ENCODE measurements at regions not wholly inside any gene's neighbourhood (a gene's known extent, or its start where the extent isn't known, plus 50 kb on each side); places are given as distances from the start of the nearest gene placed in this dataset.

GRCh38 chr15:87267798-87268197 is 988.7 kb downstream of the NTRK3 start:
- DNase-seq (ENCODE audit: low spot score) (no peak), ATAC-seq (no peak)
- Mint-ChIP-seq H3K4me1 (ENCODE audit: low read depth in 2 of 2) (no peaks in the 10 kb centered on the region), H3K27ac (no peak overlapping the region), H3K9me3 (peaks cover 11% of the 10 kb centered on the region), H3K4me3 (no peak overlapping the region), H3K27me3 (no peaks in the 10 kb centered on the region), H3K36me3 (peaks cover 9% of the 10 kb centered on the region)

GRCh38 chr15:87263871-87264270 is 992.7 kb downstream of the NTRK3 start:
- no peaks in the 10 kb centered on the region for H3K27me3 Mint-ChIP-seq
- H3K9me3 Mint-ChIP-seq = peaks cover 19% of the 10 kb centered on the region
- H3K4me1 Mint-ChIP-seq (ENCODE audit: low read depth in 2 of 2) = no peaks in the 10 kb centered on the region
- DNase-seq (ENCODE audit: low spot score) = no peak
- H3K4me3 Mint-ChIP-seq = no peak overlapping the region
- peaks cover 17% of the 10 kb centered on the region for H3K36me3 Mint-ChIP-seq
- ATAC-seq = no peak
- no peak overlapping the region for H3K27ac Mint-ChIP-seq

DNA sequence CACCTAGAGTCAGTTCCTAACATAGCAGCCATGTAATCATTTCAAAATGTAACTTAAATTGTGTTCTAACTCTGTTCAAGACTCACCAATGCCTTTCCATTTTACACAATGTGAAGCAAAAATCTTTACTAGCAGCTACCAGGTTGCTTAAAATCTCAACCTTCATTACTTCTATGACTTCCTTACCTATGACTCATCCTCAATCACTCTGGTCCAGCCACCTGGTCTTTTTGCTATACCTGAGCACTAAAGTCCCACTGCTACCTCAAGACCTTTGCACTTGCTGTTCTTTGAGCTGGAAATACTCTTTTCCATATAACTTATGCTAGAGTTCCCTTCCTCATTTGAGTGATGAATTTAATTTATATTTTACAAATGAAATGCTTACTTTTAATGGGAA is 993.2 kb downstream of the NTRK3 start:
- peaks cover 17% of the 10 kb centered on the region for H3K36me3 Mint-ChIP-seq
- H3K4me3 Mint-ChIP-seq = no peak overlapping the region
- no peaks in the 10 kb centered on the region for H3K27me3 Mint-ChIP-seq
- no peak overlapping the region for H3K27ac Mint-ChIP-seq
- no peaks in the 10 kb centered on the region for H3K4me1 Mint-ChIP-seq (ENCODE audit: low read depth in 2 of 2)
- DNase-seq (ENCODE audit: low spot score) (no peak), ATAC-seq (no peak)
- peaks cover 22% of the 10 kb centered on the region for H3K9me3 Mint-ChIP-seq

DNA sequence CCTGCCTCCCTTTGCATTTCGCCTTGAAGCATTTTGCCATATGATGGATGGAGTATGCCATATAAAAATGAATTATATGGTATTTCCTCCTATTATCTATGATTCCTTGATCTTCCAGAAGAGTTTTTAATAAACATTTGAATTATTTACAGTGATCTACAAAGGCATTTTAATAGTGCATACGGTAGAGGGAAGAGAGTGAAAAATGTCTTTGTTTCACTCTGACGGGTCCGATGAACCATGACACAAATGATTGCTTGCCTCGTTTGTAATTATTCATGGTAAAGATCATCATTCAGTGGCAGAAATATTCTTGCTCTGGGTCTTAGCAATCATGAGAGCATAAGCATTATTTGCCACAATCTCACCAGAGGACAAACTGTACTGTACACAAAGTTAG is 1010.9 kb downstream of the NTRK3 start:
- no peak overlapping the region for H3K27ac Mint-ChIP-seq
- no peaks in the 10 kb centered on the region for H3K27me3 Mint-ChIP-seq
- peaks cover 13% of the 10 kb centered on the region for H3K9me3 Mint-ChIP-seq
- no peak overlapping the region for H3K4me3 Mint-ChIP-seq
- no peaks in the 10 kb centered on the region for H3K36me3 Mint-ChIP-seq
- ATAC-seq = no peak
- DNase-seq (ENCODE audit: low spot score) = no peak
- no peaks in the 10 kb centered on the region for H3K4me1 Mint-ChIP-seq (ENCODE audit: low read depth in 2 of 2)

DNA sequence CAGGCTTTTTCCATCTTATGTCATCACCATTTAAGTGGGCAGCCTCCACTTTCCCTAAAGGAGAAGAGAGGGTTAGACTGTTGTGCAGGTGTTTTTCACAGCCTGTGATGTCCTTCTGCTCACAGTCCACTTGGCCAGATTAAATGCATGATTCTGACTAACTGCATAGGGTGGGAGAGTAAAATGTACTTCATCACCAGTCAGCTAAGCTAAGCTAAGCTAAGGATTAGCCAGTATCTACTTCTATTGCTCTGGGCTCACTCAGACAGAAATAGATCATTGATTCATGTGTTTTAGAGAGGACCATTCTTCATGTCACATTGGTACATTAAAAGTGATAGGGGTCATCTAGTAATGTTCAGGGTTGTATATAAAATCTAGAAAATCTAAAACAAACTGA is 1013.1 kb downstream of the NTRK3 start:
- no peak for DNase-seq (ENCODE audit: low spot score)
- no peaks in the 10 kb centered on the region for H3K4me1 Mint-ChIP-seq (ENCODE audit: low read depth in 2 of 2)
- H3K36me3 Mint-ChIP-seq = no peaks in the 10 kb centered on the region
- H3K4me3 Mint-ChIP-seq = no peak overlapping the region
- ATAC-seq = no peak
- no peak overlapping the region for H3K27ac Mint-ChIP-seq
- peaks cover 13% of the 10 kb centered on the region for H3K9me3 Mint-ChIP-seq
- no peaks in the 10 kb centered on the region for H3K27me3 Mint-ChIP-seq

GRCh38 chr15:87239582-87240230 is 1016.8 kb downstream of the NTRK3 start:
- DNase-seq (ENCODE audit: low spot score) (no peak), ATAC-seq (no peak)
- Mint-ChIP-seq H3K27ac (no peak overlapping the region), H3K9me3 (peaks cover 8% of the 10 kb centered on the region), H3K4me1 (ENCODE audit: low read depth in 2 of 2) (no peaks in the 10 kb centered on the region), H3K36me3 (no peaks in the 10 kb centered on the region), H3K4me3 (no peak overlapping the region), H3K27me3 (no peaks in the 10 kb centered on the region)

GRCh38 chr15:87238451-87239068 is 1018.0 kb downstream of the NTRK3 start:
- no peaks in the 10 kb centered on the region for H3K4me1 Mint-ChIP-seq (ENCODE audit: low read depth in 2 of 2)

DNA sequence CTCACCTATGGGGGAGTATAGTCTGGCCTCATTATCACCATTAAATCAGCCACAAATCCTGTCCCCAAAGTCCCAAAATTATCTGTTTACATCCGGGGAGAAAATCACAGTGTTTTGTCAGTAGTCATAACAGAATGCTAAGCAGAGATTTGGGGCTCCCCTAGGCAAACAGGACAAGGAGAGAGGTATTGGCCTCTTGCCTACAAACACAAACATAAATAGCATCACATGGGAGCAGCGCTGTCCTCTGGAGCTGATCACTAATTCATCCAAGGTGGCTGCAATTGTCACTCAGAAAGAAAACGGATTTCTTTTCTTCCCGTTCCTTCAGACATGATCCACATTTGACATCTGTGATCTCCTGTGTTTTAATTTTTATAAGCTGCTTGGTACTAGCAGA is 1028.1 kb downstream of the NTRK3 start:
- no peak overlapping the region for H3K4me3 Mint-ChIP-seq
- no peaks in the 10 kb centered on the region for H3K27me3 Mint-ChIP-seq
- no peak for DNase-seq (ENCODE audit: low spot score)
- H3K27ac Mint-ChIP-seq = no peak overlapping the region
- H3K9me3 Mint-ChIP-seq = peaks cover 12% of the 10 kb centered on the region
- no peak for ATAC-seq
- H3K4me1 Mint-ChIP-seq (ENCODE audit: low read depth in 2 of 2) = no peaks in the 10 kb centered on the region
- peaks cover 9% of the 10 kb centered on the region for H3K36me3 Mint-ChIP-seq

More at GRCh38 chr15:87238451-87239068, 1018.0 kb downstream of the NTRK3 start:
- ATAC-seq (no peak), DNase-seq (ENCODE audit: low spot score) (no peak)
- Mint-ChIP-seq H3K27ac (no peak overlapping the region), H3K4me3 (no peak overlapping the region), H3K9me3 (peaks cover 13% of the 10 kb centered on the region), H3K27me3 (no peaks in the 10 kb centered on the region), H3K36me3 (no peaks in the 10 kb centered on the region)

DNA sequence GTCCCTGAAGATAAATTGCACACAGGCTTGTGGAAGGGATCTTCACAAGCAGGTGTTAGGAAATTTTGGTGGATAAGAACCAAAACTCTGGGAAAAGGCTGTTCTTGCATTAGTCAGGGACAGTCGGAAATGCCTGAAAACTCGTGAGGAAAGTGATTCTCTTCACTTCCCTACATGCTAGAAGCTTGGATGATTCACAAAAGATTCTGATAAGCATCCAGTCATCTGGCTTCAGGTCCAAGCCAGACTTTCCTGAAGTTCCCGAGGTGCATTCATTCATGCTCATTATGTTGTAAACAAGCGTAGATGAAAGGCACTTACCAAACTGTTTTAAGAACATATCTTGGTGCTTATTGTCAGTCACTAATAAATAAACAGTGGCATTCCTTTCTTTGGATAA is 1028.7 kb downstream of the NTRK3 start:
- no peak for DNase-seq (ENCODE audit: low spot score)
- H3K9me3 Mint-ChIP-seq = peaks cover 10% of the 10 kb centered on the region
- no peak overlapping the region for H3K4me3 Mint-ChIP-seq
- H3K27me3 Mint-ChIP-seq = no peaks in the 10 kb centered on the region
- no peak overlapping the region for H3K27ac Mint-ChIP-seq
- no peak for ATAC-seq
- H3K36me3 Mint-ChIP-seq = peaks cover 7% of the 10 kb centered on the region
- no peaks in the 10 kb centered on the region for H3K4me1 Mint-ChIP-seq (ENCODE audit: low read depth in 2 of 2)

DNA sequence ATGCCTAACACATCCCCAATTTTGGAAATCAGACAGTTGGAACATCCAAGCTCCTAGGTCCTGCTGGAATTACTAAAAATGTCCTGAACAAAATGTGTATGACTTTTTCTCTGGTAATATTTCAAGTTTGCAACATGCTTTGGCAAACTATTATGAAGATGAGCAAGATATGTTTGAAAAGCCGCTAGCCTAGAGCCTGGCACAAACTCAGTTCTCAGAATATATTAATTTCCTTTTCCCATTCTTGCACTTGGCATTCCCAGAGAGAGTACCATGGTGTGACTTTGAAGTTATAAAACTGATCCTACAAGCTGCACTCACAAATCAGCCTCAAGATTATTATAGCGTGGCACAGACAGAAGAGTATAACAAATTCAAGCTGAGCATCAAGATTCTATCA is 1031.1 kb downstream of the NTRK3 start:
- Mint-ChIP-seq H3K9me3 (peaks cover 6% of the 10 kb centered on the region), H3K36me3 (peaks cover 4% of the 10 kb centered on the region), H3K4me1 (ENCODE audit: low read depth in 2 of 2) (no peaks in the 10 kb centered on the region), H3K27ac (no peak overlapping the region), H3K27me3 (no peaks in the 10 kb centered on the region), H3K4me3 (no peak overlapping the region)
- no peak for ATAC-seq
- no peak for DNase-seq (ENCODE audit: low spot score)

- ATAC-seq (no peak), DNase-seq (ENCODE audit: low spot score) (no peak)
- peaks cover 4% of the 10 kb centered on the region for H3K36me3 Mint-ChIP-seq
- H3K27ac Mint-ChIP-seq = no peak overlapping the region
- no peaks in the 10 kb centered on the region for H3K4me1 Mint-ChIP-seq (ENCODE audit: low read depth in 2 of 2)
- H3K9me3 Mint-ChIP-seq = peaks cover 6% of the 10 kb centered on the region
- no peak overlapping the region for H3K4me3 Mint-ChIP-seq
- no peaks in the 10 kb centered on the region for H3K27me3 Mint-ChIP-seq
These were observed 1032.1 kb downstream of the NTRK3 start for GRCh38 chr15:87224404-87224803.

DNA sequence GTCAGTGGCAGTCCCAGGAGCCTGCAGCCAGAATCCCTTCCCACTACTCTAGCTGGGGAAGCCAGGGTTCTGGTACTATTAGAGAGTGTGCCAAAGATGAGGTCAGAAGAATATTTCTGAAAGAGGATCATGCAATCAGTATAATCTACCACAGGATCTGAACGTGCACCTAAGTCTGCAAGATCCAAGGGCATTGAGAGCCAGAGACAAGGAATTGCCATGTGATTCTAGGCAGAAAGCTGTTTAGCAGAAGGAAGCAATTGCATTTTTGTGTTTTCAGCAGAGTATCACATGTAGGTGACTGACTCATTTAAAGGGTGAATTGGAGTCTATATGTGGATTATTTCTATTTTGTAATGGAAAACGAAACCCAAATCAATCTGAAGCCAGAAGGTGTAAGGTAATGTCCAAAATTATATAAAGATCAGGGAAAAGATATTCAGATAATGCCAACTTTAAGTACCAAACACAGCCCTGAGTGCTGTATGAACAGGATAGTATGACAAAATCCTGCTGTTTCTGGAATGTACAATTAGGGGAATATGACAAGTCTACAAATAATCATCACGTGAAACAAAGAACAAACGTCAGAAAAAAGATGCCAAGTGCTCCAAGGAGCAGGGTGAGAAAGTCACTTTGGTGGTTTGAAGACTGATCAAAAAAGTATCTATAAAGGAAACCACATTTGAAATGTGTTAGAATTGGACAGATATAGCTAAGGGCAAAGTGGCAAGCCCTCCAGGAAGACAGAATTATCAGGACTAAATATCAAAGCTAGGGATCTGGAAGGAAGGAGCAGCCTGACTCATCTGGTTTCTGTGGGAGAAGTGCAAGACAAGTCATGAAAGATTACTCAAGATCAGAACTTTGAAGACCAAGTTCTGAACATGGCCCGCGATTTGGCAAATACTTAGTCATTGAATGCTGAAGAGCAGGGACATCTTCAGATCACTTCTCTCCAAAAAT is 1036.6 kb downstream of the NTRK3 start:
- ATAC-seq = no peak
- no peak overlapping the region for H3K4me3 Mint-ChIP-seq

GRCh38 chr15:87215100-87215499 is 1041.4 kb downstream of the NTRK3 start:
- Mint-ChIP-seq H3K4me3 (no peak overlapping the region), H3K36me3 (no peaks in the 10 kb centered on the region), H3K9me3 (peaks cover 23% of the 10 kb centered on the region), H3K4me1 (ENCODE audit: low read depth in 2 of 2) (no peaks in the 10 kb centered on the region), H3K27me3 (no peaks in the 10 kb centered on the region), H3K27ac (no peak overlapping the region)
- DNase-seq (ENCODE audit: low spot score) (no peak), ATAC-seq (no peak)

More for the DNA sequence above, 1036.6 kb downstream of the NTRK3 start:
- no peaks in the 10 kb centered on the region for H3K36me3 Mint-ChIP-seq
- no peaks in the 10 kb centered on the region for H3K27me3 Mint-ChIP-seq
- H3K4me1 Mint-ChIP-seq (ENCODE audit: low read depth in 2 of 2) = no peaks in the 10 kb centered on the region
- peaks cover 12% of the 10 kb centered on the region for H3K9me3 Mint-ChIP-seq
- no peak for DNase-seq (ENCODE audit: low spot score)
- H3K27ac Mint-ChIP-seq = no peak overlapping the region

- Mint-ChIP-seq H3K4me1 (ENCODE audit: low read depth in 2 of 2) (no peaks in the 10 kb centered on the region), H3K9me3 (peaks cover 26% of the 10 kb centered on the region)
- no peak for ATAC-seq
These were observed 1042.9 kb downstream of the NTRK3 start for GRCh38 chr15:87213626-87214025.

More at GRCh38 chr15:87213626-87214025, 1042.9 kb downstream of the NTRK3 start:
- Mint-ChIP-seq H3K36me3 (no peaks in the 10 kb centered on the region), H3K4me3 (no peak overlapping the region), H3K27ac (no peak overlapping the region), H3K27me3 (no peaks in the 10 kb centered on the region)
- no peak for DNase-seq (ENCODE audit: low spot score)

Measured in natural killer cell treated with Interleukin-12 subunit alpha and Interleukin-12 subunit beta and Interleukin-15 and Interleukin-18, amount 100 ng/mL, for 72 hours (primary cell).